Cardiac fibroblast (primary cell): ENCODE measurements at regions not wholly inside any gene's neighbourhood (a gene's known extent, or its start where the extent isn't known, plus 50 kb on each side); places are given as distances from the start of the nearest gene placed in this dataset.
"Not testable (repeated sequence)": the region's sequence is repeated elsewhere in the genome, so short reads cannot be mapped to it uniquely, and the experiment has no call there.

Source experiments
- DNase-seq, 2 donors: peaks; one replicate each; pipeline versions ENCODE4 v3.0.0 to v3.0.0-alpha.2; 2010; ENCODE audit warnings: low read depth in 2 of 2
- H3K4me3 ChIP-seq, 2 donors: replicated peaks in 1 of 2; 1 replicate in 1 of 2; 2 replicates in 1 of 2; pipeline ENCODE4 v1.5.1; 2011; ENCODE audit warnings: low read depth in 2 of 2, low read length in 2 of 2, mild to moderate bottlenecking in 2 of 2, moderate library complexity in 1 of 2
- TF ChIP-seq, protein P1 (sequence below): IDR thresholded peaks from one replicate; pipeline ENCODE4 v1.5.1; 2011; ENCODE audit warnings: low read depth, mild to moderate bottlenecking, low read length, inconsistent platforms

DNA sequence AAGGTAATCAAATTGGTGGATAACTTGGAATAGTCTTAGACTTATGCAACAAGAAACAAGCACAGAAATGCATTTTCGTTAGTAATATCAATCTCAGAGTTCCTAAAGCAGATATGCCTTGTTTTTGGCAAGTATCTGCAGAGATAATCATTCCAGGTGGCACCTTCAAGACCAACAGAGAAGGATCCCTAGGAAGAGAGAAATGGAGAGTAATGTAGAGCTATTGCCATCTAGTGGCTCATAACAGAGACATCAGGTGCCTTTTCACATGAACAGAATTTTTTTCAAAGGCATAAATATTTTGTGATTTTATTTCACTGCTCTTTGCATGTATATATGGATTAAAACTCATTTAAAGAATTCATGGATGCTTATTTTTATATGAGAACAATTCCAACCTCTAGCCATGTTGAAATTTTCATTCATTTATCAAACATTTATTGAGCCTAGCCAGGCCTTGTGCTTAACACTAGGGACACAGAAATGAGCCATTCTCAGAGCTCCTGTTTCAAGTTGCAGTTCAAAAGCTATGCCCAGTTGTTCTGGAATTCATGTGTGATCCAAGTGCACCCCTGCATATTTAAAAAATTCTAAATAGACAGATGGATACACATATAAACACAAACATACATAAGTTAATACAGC lies 117.5 kb upstream of the OR13F1 start:
- peak; percentile 61 to 74 for DNase-seq
- H3K4me3 ChIP-seq: no peak overlapping the region
- TF ChIP-seq, protein P1, sequence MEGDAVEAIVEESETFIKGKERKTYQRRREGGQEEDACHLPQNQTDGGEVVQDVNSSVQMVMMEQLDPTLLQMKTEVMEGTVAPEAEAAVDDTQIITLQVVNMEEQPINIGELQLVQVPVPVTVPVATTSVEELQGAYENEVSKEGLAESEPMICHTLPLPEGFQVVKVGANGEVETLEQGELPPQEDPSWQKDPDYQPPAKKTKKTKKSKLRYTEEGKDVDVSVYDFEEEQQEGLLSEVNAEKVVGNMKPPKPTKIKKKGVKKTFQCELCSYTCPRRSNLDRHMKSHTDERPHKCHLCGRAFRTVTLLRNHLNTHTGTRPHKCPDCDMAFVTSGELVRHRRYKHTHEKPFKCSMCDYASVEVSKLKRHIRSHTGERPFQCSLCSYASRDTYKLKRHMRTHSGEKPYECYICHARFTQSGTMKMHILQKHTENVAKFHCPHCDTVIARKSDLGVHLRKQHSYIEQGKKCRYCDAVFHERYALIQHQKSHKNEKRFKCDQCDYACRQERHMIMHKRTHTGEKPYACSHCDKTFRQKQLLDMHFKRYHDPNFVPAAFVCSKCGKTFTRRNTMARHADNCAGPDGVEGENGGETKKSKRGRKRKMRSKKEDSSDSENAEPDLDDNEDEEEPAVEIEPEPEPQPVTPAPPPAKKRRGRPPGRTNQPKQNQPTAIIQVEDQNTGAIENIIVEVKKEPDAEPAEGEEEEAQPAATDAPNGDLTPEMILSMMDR: peak; percentile 74

DNA sequence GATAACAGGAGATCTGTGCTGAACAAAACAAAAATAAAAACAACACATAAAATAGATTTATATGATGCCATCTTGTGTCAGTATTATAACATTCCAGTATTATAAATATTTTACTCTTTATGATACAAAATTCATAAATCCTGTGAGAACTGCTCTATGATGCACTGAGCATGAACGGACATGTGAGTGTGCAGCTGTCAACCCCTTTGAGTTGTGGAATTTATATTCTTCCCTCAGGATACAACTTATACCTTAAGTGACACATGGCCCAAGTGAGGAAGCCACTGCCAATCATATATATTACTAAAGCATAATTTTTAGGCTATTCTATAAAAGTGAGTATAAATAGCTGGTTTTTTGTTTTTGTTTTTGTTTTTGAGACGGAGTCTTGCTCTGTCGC lies 116.0 kb upstream of the OR13F1 start:
- TF ChIP-seq, protein P1: no peak
- no peak for DNase-seq
- H3K4me3 ChIP-seq: no peak overlapping the region

DNA sequence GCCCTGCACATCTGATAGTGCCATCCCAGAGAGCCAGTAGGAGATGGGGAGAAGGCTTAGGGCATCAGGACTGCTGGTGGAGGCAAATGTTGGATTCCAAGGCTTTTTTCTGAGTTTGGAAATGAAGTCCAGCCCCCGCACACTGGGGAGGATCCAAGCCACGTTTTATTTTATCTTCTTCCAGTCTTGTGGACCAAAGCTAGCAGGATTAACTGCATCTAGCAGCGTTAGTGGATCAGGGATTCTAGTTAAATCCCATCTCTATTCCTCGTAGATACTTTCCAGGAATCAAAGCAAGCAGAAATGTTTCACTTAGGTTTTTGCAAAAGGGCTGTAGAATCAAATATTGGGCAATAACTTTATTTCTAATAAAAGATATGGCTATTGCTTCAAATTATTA lies 114.7 kb upstream of the OR13F1 start:
- TF ChIP-seq, protein P1: no peak
- no peak for DNase-seq
- no peak overlapping the region for H3K4me3 ChIP-seq

DNA sequence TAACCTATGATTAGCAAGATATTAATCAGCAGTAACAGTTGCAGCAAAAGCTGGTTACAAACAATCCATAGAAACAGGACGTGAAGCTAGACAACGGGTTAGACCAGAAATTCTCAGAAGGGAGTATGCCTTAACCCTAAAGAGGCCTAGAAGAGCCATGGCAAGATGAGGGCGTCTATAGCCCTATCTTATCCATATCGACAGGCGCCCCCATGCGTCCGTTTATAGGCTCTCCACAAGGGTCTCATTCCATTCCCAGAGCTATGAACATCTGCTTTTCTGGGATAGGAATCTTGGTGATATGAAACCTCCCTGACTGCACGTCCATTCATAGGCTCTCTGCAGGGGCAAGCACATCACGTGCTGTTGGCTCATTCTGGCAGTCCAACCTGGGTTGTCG lies 109.2 kb upstream of the OR13F1 start:
- peak in 1 of 2 donors; percentile 7 for DNase-seq
- TF ChIP-seq, protein P1: peak; percentile 3
- H3K4me3 ChIP-seq: not testable (repeated sequence)

DNA sequence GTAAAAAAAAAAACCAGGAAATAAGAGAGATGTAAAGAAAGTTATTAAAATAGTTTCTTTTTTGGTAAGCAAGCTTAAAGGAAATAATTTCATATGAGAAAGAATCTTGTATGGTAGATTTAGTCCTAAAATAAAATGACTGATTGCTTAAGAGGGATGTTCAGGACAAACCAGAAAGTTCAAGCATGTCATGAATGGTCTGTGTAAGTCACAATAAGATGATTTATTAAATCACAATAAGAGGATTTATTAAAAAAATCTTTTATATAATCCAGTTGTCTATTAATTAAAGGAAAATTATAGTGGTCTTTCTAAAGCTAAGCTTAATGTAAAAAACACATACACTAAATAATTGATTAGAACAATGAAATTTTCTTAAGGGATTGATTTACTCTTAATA lies 91.8 kb upstream of the OR13F1 start:
- DNase-seq: peak in 1 of 2 donors; percentile 24
- no peak overlapping the region for H3K4me3 ChIP-seq
- TF ChIP-seq, protein P1: no peak

DNA sequence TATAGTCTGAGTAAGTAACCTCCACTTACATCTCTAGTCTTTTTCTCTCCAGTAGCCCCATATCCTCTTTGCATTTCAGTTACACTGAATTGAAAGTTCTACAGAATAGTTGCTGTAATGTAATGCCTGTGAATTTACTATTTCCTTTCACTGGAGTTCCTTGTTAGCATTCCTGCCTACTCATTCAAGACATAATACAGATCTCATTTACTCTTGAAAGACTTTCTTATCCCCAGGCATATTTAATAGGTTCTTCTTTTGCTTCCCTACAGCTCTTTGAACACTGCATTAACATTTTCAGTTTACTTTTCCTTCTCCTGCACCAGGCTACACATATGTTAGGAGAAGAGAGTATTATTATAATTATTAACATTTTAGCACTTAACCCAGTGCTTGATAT lies 87.6 kb upstream of the OR13F1 start:
- DNase-seq: no peak
- no peak overlapping the region for H3K4me3 ChIP-seq
- TF ChIP-seq, protein P1: no peak

DNA sequence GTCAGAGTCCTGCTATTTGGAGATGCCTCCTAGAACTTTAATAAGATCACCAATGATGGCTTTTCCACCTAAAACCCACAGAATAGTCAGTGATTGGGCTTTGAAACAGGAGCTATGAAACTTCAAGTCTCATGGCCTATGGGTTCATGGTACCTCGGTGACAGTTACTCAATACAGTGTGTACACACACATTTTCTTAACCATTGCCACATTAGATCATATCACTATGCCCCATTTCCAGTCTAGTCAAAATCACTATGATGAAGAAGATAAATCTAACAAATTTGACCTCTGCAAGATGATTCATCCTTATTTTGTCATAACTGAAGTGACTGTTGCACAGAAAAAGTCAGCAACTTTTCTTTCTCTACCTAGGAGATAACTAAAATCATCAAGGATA lies 86.8 kb upstream of the OR13F1 start:
- TF ChIP-seq, protein P1: no peak
- DNase-seq: no peak
- H3K4me3 ChIP-seq: no peak overlapping the region
